ENCODE measurements at regions not wholly inside any gene's neighbourhood (a gene's known extent, or its start where the extent isn't known, plus 50 kb on each side); places are given as distances from the start of the nearest gene placed in this dataset.
A peak's percentile ranks its signal among the peaks of the same experiment; 100 is the strongest.
"Not testable (repeated sequence)": the region's sequence is repeated elsewhere in the genome, so short reads cannot be mapped to it uniquely, and the experiment has no call there.

- not testable (repeated sequence) for DNase-seq
These were observed 246.3 kb downstream of the KCNE4 start for GRCh38 chr2:223298329-223298728.

- no peak for DNase-seq
These were observed 248.3 kb downstream of the KCNE4 start for GRCh38 chr2:223300326-223300725.

GRCh38 chr2:223306371-223306770, 254.4 kb downstream of the KCNE4 start:
- DNase-seq: peak; percentile 10

GRCh38 chr2:223311889-223312680, 260.1 kb downstream of the KCNE4 start:
- no peak for DNase-seq

- no peak for DNase-seq
These were observed 261.1 kb downstream of the KCNE4 start for GRCh38 chr2:223313101-223313500.

GRCh38 chr2:223314811-223315210, 262.8 kb downstream of the KCNE4 start:
- no peak for DNase-seq

GRCh38 chr2:223315813-223316212, 263.8 kb downstream of the KCNE4 start:
- no peak for DNase-seq

- no peak for DNase-seq
These were observed 264.4 kb downstream of the KCNE4 start for GRCh38 chr2:223316342-223316741.

GRCh38 chr2:223319601-223320000, 267.6 kb downstream of the KCNE4 start:
- DNase-seq: no peak

- DNase-seq: no peak
These were observed 272.4 kb downstream of the KCNE4 start for GRCh38 chr2:223324402-223324801.

- DNase-seq: no peak
These were observed 273.6 kb downstream of the SCG2 start for GRCh38 chr2:223328578-223328977.

- DNase-seq: not testable (repeated sequence)
These were observed 271.4 kb downstream of the SCG2 start for GRCh38 chr2:223330747-223331146.

- DNase-seq: no peak
These were observed 264.1 kb downstream of the SCG2 start for GRCh38 chr2:223338016-223338415.

GRCh38 chr2:223357076-223357475, 245.1 kb downstream of the SCG2 start:
- DNase-seq: no peak

GRCh38 chr2:223363085-223363484, 239.1 kb downstream of the SCG2 start:
- DNase-seq: no peak

GRCh38 chr2:223365158-223365679, 236.9 kb downstream of the SCG2 start:
- no peak for DNase-seq

- DNase-seq: no peak
These were observed 235.6 kb downstream of the SCG2 start for GRCh38 chr2:223366566-223366965.

- DNase-seq: no peak
These were observed 233.7 kb downstream of the SCG2 start for GRCh38 chr2:223368481-223368880.

- DNase-seq: no peak
These were observed 232.3 kb downstream of the SCG2 start for GRCh38 chr2:223369889-223370288.

- DNase-seq: no peak
These were observed 218.8 kb downstream of the SCG2 start for GRCh38 chr2:223383315-223383714.

- no peak for DNase-seq
These were observed 216.0 kb downstream of the SCG2 start for GRCh38 chr2:223386189-223386588.

- no peak for DNase-seq
These were observed 215.2 kb downstream of the SCG2 start for GRCh38 chr2:223386984-223387383.

GRCh38 chr2:223389624-223390023, 212.5 kb downstream of the SCG2 start:
- DNase-seq: no peak

- no peak for DNase-seq
These were observed 205.2 kb downstream of the SCG2 start for GRCh38 chr2:223396993-223397392.

Data from activated CD4-positive, alpha-beta T cell treated with anti-CD3 and anti-CD28 coated beads, Interleukin-10, Interleukin-2, amounts not matched to agents 100 ng/mL and 50 ng/mL, durations not matched to agents 16 hours and 8 hours (primary cell).